ENCODE measurements at regions not wholly inside any gene's neighbourhood (a gene's known extent, or its start where the extent isn't known, plus 50 kb on each side); places are given as distances from the start of the nearest gene placed in this dataset.

DNA sequence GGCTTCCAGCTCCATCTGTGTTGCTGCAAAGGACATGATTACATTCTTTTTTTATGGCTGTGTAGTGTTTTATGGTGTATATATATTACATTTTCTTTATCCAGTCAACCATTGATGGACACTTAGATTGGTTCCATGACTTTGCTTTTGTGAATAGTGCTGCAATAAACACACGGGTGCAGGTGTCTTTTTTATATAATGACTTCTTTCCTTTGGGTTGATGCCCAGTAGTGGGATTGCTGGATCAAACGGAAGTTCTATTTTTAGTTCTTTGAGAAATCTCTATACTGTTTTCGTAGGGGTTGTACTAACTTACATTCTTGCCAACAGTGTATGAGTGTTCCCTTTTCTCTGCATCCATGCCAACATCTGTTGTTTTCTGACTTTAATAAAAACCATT is 189.7 kb downstream of the ACTR3B start:
- TF ChIP-seq POLR2AphosphoS5 (IDR thresholded peaks at IDR 0.05) (no peak), MXI1 (conservative IDR thresholded peaks at IDR 0.05; ENCODE audit: poor library complexity, severe bottlenecking) (no peak), EP300 (conservative IDR thresholded peaks at IDR 0.05; ENCODE audit: poor library complexity, severe bottlenecking) (no peak), EZH2 (IDR thresholded peaks at IDR 0.05; ENCODE audit: borderline replicate concordance, insufficient read depth, low read length, poor library complexity, severe bottlenecking) (no peak), TAF1 (IDR thresholded peaks at IDR 0.05; ENCODE audit: low read depth) (no peak), RAD21 (conservative IDR thresholded peaks at IDR 0.05) (no peak), SMC3 (conservative IDR thresholded peaks at IDR 0.05; ENCODE audit: poor library complexity) (no peak)
- TF ChIP-seq, protein P1, sequence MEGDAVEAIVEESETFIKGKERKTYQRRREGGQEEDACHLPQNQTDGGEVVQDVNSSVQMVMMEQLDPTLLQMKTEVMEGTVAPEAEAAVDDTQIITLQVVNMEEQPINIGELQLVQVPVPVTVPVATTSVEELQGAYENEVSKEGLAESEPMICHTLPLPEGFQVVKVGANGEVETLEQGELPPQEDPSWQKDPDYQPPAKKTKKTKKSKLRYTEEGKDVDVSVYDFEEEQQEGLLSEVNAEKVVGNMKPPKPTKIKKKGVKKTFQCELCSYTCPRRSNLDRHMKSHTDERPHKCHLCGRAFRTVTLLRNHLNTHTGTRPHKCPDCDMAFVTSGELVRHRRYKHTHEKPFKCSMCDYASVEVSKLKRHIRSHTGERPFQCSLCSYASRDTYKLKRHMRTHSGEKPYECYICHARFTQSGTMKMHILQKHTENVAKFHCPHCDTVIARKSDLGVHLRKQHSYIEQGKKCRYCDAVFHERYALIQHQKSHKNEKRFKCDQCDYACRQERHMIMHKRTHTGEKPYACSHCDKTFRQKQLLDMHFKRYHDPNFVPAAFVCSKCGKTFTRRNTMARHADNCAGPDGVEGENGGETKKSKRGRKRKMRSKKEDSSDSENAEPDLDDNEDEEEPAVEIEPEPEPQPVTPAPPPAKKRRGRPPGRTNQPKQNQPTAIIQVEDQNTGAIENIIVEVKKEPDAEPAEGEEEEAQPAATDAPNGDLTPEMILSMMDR (IDR thresholded peaks at IDR 0.05; ENCODE audit: poor library complexity, severe bottlenecking), result no peak
- TF ChIP-seq, protein P2, sequence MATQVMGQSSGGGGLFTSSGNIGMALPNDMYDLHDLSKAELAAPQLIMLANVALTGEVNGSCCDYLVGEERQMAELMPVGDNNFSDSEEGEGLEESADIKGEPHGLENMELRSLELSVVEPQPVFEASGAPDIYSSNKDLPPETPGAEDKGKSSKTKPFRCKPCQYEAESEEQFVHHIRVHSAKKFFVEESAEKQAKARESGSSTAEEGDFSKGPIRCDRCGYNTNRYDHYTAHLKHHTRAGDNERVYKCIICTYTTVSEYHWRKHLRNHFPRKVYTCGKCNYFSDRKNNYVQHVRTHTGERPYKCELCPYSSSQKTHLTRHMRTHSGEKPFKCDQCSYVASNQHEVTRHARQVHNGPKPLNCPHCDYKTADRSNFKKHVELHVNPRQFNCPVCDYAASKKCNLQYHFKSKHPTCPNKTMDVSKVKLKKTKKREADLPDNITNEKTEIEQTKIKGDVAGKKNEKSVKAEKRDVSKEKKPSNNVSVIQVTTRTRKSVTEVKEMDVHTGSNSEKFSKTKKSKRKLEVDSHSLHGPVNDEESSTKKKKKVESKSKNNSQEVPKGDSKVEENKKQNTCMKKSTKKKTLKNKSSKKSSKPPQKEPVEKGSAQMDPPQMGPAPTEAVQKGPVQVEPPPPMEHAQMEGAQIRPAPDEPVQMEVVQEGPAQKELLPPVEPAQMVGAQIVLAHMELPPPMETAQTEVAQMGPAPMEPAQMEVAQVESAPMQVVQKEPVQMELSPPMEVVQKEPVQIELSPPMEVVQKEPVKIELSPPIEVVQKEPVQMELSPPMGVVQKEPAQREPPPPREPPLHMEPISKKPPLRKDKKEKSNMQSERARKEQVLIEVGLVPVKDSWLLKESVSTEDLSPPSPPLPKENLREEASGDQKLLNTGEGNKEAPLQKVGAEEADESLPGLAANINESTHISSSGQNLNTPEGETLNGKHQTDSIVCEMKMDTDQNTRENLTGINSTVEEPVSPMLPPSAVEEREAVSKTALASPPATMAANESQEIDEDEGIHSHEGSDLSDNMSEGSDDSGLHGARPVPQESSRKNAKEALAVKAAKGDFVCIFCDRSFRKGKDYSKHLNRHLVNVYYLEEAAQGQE (IDR thresholded peaks at IDR 0.05; ENCODE audit: borderline replicate concordance), result no peak
